Endometrium (tissue), 2 donors: ENCODE measurements at regions not wholly inside any gene's neighbourhood (a gene's known extent, or its start where the extent isn't known, plus 50 kb on each side); places are given as distances from the start of the nearest gene placed in this dataset.
"Not testable (repeated sequence)": the region's sequence is repeated elsewhere in the genome, so short reads cannot be mapped to it uniquely, and the experiment has no call there.

Experiments used
- FAIRE-seq: peaks from 2 replicates; lab custom pipeline; 2012; peaks lifted over from hg19 to GRCh38; lab: Jason Lieb, UNC
- donor health status: control.
- donor health status: control.

DNA sequence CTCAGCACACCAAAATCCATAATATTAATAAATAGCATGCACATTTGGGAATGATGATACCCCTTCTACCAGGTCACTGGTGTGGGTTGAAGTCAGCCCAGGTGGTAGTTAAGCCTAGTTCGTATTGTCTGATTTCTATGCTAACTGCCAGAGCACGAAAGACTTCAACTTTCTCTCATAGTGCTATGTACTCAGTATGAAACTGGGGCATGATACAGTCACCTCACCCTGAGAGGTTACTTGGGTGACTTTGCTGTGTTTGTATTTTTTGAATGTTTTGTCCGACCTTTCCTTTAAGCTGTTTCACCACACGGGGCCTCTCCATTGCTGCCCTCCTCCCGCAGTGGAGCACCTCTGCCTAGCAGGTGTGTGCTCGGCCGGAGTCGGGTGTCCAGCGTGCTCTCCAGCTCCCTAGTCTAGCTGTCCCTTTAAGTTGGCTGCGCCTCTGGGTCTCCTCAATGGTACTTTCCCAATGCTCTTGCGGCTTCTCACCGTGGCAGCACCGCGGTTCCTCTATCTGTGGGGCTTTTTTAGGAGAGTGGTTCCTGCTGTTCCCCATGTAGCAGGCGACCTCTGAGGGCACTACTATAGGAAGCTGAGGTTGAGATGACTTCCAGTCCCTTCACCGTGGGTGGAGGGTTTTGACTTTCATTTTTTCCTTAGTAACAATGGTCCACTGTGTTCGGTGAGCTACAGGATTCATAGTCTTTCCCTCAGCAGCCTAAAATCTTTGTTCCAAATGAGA is 524.0 kb upstream of the PFKP start:
- no peak for FAIRE-seq

DNA sequence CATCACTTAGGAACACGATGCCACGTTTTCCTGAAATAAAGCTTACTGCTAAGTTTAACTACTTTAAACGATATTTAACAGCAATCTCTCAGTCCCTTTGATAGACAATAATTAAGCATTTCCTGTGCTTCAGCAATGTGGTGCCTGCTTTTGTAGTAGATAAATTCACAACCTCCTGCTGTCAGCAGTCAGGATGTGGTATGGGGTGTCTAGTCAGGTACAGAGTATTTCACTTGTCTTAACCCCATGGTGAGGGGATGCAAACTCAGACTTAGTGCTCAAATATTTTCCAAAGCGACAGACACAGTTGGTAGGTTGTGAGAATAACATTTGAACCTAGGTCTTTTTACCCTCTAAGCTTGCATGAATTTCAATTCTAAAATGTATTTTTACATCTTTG is 526.2 kb upstream of the PFKP start:
- FAIRE-seq = no peak

GRCh38 chr10:2529945-2530344 is 537.4 kb upstream of the PFKP start:
- no peak for FAIRE-seq

DNA sequence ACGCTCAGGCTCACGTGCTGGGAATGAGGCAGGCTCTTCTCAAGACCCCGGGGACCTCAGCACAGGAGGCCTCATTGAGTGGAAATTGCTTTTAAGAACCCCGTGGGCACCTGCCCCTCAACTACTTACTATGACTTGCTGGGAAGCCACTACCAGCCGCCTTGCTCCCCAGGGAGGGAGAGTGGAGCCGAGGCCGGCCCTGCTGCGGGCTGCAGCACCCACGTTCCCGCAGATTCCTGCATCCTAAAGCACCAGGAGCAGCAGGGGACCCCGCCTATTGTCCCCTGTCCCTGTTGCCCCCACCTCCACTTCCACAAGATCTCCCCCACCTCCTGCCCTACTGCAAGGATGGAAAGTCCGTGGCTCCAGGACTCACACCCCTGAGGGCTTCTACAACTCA is 541.6 kb upstream of the PFKP start:
- no peak for FAIRE-seq

DNA sequence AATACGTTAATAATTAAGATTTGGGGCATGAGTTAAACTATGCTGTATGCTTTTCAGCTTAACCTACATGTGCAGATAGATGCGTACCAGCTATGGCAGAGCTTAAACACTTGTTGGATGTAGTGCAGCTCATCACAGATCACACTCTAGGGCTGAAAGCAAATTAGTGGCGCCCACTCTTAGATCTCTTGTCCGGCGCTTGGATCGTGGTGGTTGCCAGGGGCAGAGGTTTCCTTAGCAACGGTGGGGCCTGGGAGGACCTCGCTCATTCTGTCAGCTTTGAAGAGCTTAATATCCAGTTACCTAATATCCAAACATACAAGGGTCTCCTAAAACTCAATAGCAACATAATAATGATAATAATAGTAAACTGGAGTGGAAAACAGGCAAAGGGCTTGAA is 548.2 kb upstream of the PFKP start:
- no peak for FAIRE-seq

- FAIRE-seq = no peak
These were observed 558.2 kb upstream of the PFKP start for GRCh38 chr10:2509081-2509531.

- FAIRE-seq = not testable (repeated sequence)
These were observed 565.9 kb upstream of the PFKP start for GRCh38 chr10:2501366-2501940.

- no peak for FAIRE-seq
These were observed 572.9 kb upstream of the PFKP start for GRCh38 chr10:2494399-2494798.

- no peak for FAIRE-seq
These were observed 578.8 kb upstream of the PFKP start for GRCh38 chr10:2488446-2489005.

DNA sequence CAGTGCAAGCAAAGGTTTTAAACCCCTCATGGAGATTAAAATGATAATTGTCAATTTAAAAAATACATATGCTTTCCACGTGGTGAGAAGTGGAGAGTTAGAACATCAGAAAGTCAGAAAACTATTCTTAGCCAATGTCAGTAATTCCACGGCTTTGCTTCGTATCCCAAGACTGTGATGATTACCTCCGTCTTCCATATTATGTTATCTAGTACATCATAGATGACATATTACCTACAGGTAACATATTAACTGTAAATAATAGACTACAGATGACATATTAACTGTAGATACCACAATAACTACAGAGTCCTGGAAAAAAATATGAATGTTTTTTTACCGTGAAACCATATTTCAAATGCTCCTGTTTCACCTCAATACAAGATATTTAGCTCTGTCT is 579.4 kb upstream of the PFKP start:
- no peak for FAIRE-seq

DNA sequence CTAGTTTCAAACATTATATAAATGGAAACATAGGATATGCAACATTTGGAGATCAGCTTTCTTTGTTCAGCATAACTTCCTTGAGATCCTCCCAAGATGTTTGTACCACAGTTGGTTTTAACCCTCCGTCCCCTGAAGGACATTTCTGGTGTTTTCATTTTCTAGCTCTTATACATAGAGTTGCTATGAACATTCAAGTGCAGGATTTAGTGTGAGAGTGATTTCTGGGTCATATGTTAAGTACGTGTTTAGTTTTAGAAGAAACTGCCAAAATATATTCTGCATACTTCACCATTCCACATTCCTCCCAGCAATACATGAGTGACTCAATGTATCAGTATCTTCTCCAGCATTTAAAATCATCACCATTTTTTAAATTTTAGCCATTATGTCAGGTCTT is 588.7 kb upstream of the PFKP start:
- no peak for FAIRE-seq

DNA sequence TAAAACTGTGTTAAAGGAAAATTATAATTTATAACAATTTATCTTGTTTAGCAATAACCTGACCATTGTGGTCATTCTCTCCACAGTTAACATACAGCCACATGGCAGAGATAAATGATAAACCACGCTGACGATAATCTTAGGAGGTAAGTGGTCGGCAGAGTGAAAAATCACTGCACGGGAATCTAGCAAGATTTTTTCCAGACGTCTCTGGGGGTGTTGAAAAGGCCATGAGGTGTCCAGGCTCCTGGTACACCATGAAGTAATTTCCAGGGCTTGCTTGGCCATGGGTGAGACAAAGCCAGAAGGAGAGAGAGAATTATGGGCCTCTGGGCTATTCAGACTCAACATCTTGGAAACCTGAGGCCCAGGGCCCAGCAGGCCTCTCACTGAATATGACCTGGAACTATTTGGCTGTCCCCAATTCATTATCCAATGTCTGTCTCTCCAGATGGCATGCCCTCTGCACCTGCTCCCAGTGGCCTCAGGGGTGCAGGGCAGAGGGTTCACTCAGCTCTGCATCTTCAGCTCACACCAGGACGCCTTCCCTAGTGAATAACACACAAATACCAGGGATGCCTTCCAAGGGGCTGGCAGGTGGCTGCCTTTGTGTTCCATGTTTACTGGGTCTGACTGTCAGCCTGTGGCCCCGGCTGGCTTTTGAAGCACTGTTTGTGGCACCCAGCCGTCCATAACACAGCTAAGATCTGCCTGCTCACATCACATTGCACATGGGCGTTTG is 590.4 kb upstream of the PFKP start:
- FAIRE-seq = no peak

- FAIRE-seq = no peak
These were observed 591.0 kb upstream of the PFKP start for GRCh38 chr10:2476218-2476811.

GRCh38 chr10:2475711-2476217 is 591.6 kb upstream of the PFKP start:
- FAIRE-seq = no peak

- no peak for FAIRE-seq
These were observed 595.5 kb upstream of the PFKP start for GRCh38 chr10:2471811-2472210.

GRCh38 chr10:2469802-2470201 is 597.5 kb upstream of the PFKP start:
- FAIRE-seq = no peak

DNA sequence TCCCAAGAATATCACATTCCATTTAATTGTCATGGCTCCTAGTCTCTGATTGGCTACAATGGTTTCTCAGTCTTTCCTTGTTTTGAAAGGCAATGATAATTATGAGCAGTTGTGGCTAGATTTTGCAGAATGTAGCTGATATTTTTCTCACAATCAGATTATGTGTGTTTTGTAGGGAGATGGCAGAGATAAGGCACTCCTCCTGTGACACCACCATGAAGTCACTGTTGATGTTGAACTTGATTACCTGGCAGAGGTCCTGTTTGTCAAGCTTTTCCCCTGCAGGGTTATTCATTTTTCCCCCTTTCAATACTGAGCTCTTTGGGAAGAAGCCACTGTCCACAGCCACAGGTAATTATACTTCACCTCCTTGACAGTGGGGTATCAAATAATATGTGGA is 602.9 kb upstream of the PFKP start:
- no peak for FAIRE-seq

GRCh38 chr10:2463316-2463715 is 604.0 kb upstream of the PFKP start:
- FAIRE-seq = no peak

GRCh38 chr10:2462581-2462980 is 604.8 kb upstream of the PFKP start:
- FAIRE-seq = no peak

- FAIRE-seq = no peak
These were observed 606.5 kb upstream of the PFKP start for GRCh38 chr10:2460812-2461211.

- no peak for FAIRE-seq
These were observed 607.6 kb upstream of the PFKP start for GRCh38 chr10:2459713-2460112.

DNA sequence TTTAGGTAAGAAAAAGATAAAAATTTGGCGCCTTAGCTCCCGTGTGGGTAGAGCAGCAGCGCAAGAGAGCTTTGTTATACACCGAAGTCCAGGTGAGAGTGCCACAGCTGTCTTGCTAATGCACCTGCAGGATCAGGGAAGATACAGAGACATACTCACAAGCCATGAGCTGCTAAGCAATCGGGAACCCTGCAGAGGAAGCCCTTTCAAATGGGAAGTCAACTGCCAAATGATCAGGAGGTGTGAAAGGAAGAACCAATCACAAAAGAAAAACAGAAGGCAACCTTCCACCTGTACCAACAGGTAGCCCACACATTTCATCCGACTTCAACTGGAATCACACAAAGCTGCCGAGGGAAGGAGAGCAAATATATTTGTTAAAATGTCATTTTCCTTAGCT is 610.5 kb upstream of the PFKP start:
- FAIRE-seq = no peak

DNA sequence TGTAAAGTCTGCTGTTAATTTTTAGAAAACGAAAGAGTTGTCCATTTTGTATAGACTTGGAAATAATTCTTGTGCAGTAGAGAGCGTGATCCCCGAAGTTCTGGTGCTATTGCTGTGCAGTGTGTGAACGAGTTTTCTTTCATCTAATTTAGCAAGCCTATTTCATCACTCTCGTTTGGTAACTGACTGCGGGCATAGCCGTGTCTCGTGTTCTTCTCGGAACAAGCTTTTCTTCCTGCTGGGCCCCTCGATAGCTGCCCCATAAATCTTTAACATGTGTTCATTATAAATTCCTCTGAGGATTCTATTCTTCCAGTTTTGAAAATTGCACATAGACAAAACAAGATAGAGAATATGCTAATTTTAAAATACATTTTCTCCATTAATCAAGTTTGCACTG is 622.0 kb upstream of the PFKP start:
- no peak for FAIRE-seq
